Body of pancreas (tissue), 4 donors: ENCODE measurements at regions not wholly inside any gene's neighbourhood (a gene's known extent, or its start where the extent isn't known, plus 50 kb on each side); places are given as distances from the start of the nearest gene placed in this dataset.
"Not testable (repeated sequence)": the region's sequence is repeated elsewhere in the genome, so short reads cannot be mapped to it uniquely, and the experiment has no call there.

ENCODE experiments used
- ATAC-seq: fragments of 150-250 bp; one replicate; pipeline ENCODE4 v1.9.1; 2016
- DNase-seq, 4 donors: peaks; one replicate each; pipeline ENCODE4 v3.0.0-alpha.2; 2019
- H3K27ac ChIP-seq, 4 donors: fragments of 200-600 bp; sonication (generic); 1 replicate in 3 of 4; 2 replicates in 1 of 4; pipeline versions ENCODE4 v1.5.1 to v1.6.1; 2016 to 2019; ENCODE audit warnings: mild to moderate bottlenecking in 1 of 4, mixed read lengths in 1 of 4, moderate library complexity in 1 of 4
- H3K27me3 ChIP-seq, 2 donors: fragments of 200-600 bp; sonication (generic); one replicate each; pipeline ENCODE4 v1.6.0; 2016; ENCODE audit warnings: mild to moderate bottlenecking in 1 of 2
- H3K36me3 ChIP-seq, 2 donors: fragments of 200-600 bp; sonication (generic); replicated peaks in 1 of 2; 2 replicates each; pipeline ENCODE4 v1.5.1; 2016; ENCODE audit warnings: low read depth in 2 of 2; ENCODE audit not compliant: insufficient read depth in 1 of 2
- H3K4me1 ChIP-seq: fragments of 200-600 bp; sonication (generic); one replicate; pipeline ENCODE4 v1.6.0; 2016
- H3K4me3 ChIP-seq, 2 donors: fragments of 200-600 bp; sonication (generic); 1 replicate in 1 of 2; 2 replicates in 1 of 2; pipeline ENCODE4 v1.5.1; 2016 to 2019
- H3K9me3 ChIP-seq, 3 donors: fragments of 200-600 bp; sonication (generic); 1 replicate in 2 of 3; 2 replicates in 1 of 3; pipeline ENCODE4 v1.5.1; 2016
- WGBS, 2 donors: methylation state at CpG; one replicate each; pipeline ENCODE4 v1.1.5; 2017; 5-methylcytosine and 5-hydroxymethylcytosine counted together
- intact Hi-C: fragments of 100-400 bp; cut with DNase I; formaldehyde crosslinking; loops from one replicate; pipeline ENCODE4 v1.15.1; 2023
- TF ChIP-seq, protein P1 (sequence below), 7 experiments: fragments of 450-650 bp in 4 of 7; fragments of 200-600 bp in 3 of 7; sonication (generic) in 3 of 7; IDR thresholded peaks; one replicate each; pipeline ENCODE4 v1.5.1; 2016 to 2019; ENCODE audit warnings: antibody characterized with exemption in 7 of 7

- intact Hi-C loops, H3K27me3 ChIP-seq, H3K4me1 ChIP-seq, H3K36me3 ChIP-seq, ATAC-seq, H3K27ac ChIP-seq, H3K9me3 ChIP-seq, H3K4me3 ChIP-seq: not testable (repeated sequence)
- DNase-seq = peak in 1 of 4 donors; percentile 8
- WGBS, 2 donors = 86 to 97% methylated on average over 3 to 4 of the region's 7 CpGs
These were observed 268.8 kb downstream of the OR4F29 start for GRCh38 chr1:182631-183030.

GRCh38 chr1:181247-182216 is 269.9 kb downstream of the OR4F29 start:
- DNase-seq (peak; percentile 49 to 72 (median 65)), ATAC-seq (peak; percentile 30)
- H3K4me1 ChIP-seq, H3K27me3 ChIP-seq, intact Hi-C loops, H3K36me3 ChIP-seq, H3K9me3 ChIP-seq, H3K27ac ChIP-seq, H3K4me3 ChIP-seq: not testable (repeated sequence)
- TF ChIP-seq, protein P1, sequence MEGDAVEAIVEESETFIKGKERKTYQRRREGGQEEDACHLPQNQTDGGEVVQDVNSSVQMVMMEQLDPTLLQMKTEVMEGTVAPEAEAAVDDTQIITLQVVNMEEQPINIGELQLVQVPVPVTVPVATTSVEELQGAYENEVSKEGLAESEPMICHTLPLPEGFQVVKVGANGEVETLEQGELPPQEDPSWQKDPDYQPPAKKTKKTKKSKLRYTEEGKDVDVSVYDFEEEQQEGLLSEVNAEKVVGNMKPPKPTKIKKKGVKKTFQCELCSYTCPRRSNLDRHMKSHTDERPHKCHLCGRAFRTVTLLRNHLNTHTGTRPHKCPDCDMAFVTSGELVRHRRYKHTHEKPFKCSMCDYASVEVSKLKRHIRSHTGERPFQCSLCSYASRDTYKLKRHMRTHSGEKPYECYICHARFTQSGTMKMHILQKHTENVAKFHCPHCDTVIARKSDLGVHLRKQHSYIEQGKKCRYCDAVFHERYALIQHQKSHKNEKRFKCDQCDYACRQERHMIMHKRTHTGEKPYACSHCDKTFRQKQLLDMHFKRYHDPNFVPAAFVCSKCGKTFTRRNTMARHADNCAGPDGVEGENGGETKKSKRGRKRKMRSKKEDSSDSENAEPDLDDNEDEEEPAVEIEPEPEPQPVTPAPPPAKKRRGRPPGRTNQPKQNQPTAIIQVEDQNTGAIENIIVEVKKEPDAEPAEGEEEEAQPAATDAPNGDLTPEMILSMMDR (IDR thresholded peaks at IDR 0.05) = peak in 2 of 7 experiments; percentile 12 to 25
- WGBS, 2 donors = 72 to 86% methylated on average over 36 to 49 of the region's 79 CpGs

GRCh38 chr1:180749-181205 is 270.7 kb downstream of the OR4F29 start:
- intact Hi-C loops, H3K36me3 ChIP-seq, H3K4me1 ChIP-seq, H3K9me3 ChIP-seq, H3K27ac ChIP-seq, H3K27me3 ChIP-seq, H3K4me3 ChIP-seq: not testable (repeated sequence)
- 89 to 93% methylated on average over 3 to 26 of the region's 28 CpGs for WGBS, 2 donors
- ATAC-seq (peak; percentile 55), DNase-seq (peak; percentile 21 to 48 (median 40))

DNA sequence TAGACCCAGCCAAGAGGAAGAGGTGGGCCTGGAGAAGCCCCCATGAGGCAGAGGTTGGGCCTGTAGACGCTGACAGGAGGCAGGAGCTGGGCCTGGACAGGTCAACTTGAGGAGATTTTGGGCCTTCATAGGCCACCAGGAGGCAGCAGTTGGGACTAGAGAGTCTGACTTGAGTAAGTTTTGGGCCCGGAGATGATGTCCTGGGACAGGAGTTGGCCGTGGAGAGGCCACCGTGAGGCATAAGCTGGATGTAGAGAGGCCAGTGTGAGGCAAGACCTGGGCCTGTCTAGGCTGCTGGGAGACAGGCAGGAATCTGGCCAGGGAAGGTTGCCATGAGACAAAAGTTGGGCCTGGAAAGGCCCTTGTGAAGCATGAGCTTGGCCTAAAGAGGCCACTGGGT is 312.6 kb downstream of the OR4F29 start:
- intact Hi-C loops = not testable (repeated sequence)
- peak in 1 of 4 donors; percentile 2 for DNase-seq

GRCh38 chr1:137664-138063 is 313.8 kb downstream of the OR4F29 start:
- H3K9me3 ChIP-seq, H3K4me1 ChIP-seq, DNase-seq, H3K27me3 ChIP-seq, intact Hi-C loops, H3K4me3 ChIP-seq, H3K36me3 ChIP-seq, ATAC-seq, H3K27ac ChIP-seq: not testable (repeated sequence)
- no CpG with 5 or more reads among the region's 16 CpGs for WGBS, 2 donors

More for the DNA sequence above, 312.6 kb downstream of the OR4F29 start:
- H3K4me1 ChIP-seq, H3K9me3 ChIP-seq, ATAC-seq, H3K27me3 ChIP-seq, H3K27ac ChIP-seq, H3K4me3 ChIP-seq, H3K36me3 ChIP-seq: not testable (repeated sequence)
- 92 to 100% methylated on average over 2 to 4 of the region's 4 CpGs for WGBS, 2 donors

- WGBS, 2 donors = 90 to 91% methylated on average over 11 to 13 of the region's 34 CpGs
- H3K4me3 ChIP-seq, intact Hi-C loops, H3K9me3 ChIP-seq, ATAC-seq, H3K27ac ChIP-seq, H3K27me3 ChIP-seq, H3K4me1 ChIP-seq, H3K36me3 ChIP-seq: not testable (repeated sequence)
- peak in 1 of 4 donors; percentile 6 for DNase-seq
These were observed 315.0 kb downstream of the OR4F29 start for GRCh38 chr1:136344-136932.

DNA sequence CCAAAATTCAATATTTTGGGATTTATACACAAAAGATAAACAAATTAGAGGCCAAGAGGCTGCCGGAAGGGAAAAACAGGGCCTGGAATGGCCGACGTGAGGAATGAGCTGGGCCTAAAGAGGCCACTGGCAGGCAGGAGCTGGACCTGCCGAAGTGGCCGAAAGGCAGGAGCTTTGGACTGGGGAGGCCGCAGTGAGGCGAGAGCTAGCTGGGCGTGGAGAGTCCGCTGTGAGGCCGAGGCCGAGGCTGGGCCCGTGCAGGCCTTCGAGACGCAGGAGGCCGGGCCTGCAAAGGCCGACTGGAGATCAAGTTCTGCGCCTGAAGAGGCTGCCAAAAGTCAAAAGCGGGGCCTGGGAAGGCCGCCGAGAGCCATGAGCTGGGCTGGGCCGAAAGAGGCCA is 316.5 kb downstream of the OR4F29 start:
- H3K27ac ChIP-seq, H3K9me3 ChIP-seq, intact Hi-C loops, H3K4me3 ChIP-seq, H3K4me1 ChIP-seq, H3K36me3 ChIP-seq, H3K27me3 ChIP-seq, ATAC-seq: not testable (repeated sequence)
- peak in 1 of 4 donors; percentile 5 for DNase-seq
- WGBS, 2 donors = 95 to 96% methylated on average over 4 to 6 of the region's 21 CpGs

- DNase-seq, H3K4me3 ChIP-seq, H3K27me3 ChIP-seq, H3K9me3 ChIP-seq, H3K27ac ChIP-seq, intact Hi-C loops, H3K4me1 ChIP-seq, H3K36me3 ChIP-seq, ATAC-seq: not testable (repeated sequence)
These were observed 333.0 kb downstream of the OR4F29 start for GRCh38 chr1:118440-118839.

- H3K4me3 ChIP-seq = not testable (repeated sequence)
These were observed 335.9 kb downstream of the OR4F29 start for GRCh38 chr1:115534-115933.

More at GRCh38 chr1:115534-115933, 335.9 kb downstream of the OR4F29 start:
- ATAC-seq, H3K27ac ChIP-seq, H3K4me1 ChIP-seq, H3K36me3 ChIP-seq, DNase-seq, intact Hi-C loops, H3K9me3 ChIP-seq, H3K27me3 ChIP-seq: not testable (repeated sequence)
- 68% methylated on average over 2 of the region's 2 CpGs; no CpG with 5 or more reads in 1 of the 2 donors for WGBS, 2 donors
